ENCODE measurements at regions not wholly inside any gene's neighbourhood (a gene's known extent, or its start where the extent isn't known, plus 50 kb on each side); places are given as distances from the start of the nearest gene placed in this dataset.
A peak's percentile ranks its signal among the peaks of the same experiment; 100 is the strongest.

- no peak for TF ChIP-seq ZNF699 (CRISPR knock-in tag; IDR thresholded peaks at IDR 0.05; ENCODE audit: insufficient replicate concordance)
- TF ChIP-seq PTBP1 (IDR thresholded peaks at IDR 0.05; ENCODE audit: low read depth, low read length), result no peak
Measured at GRCh38 chr2:215693999-215694580, 258.2 kb upstream of the FN1 start (continued).

- no peak for ATAC-seq
- Histone ChIP-seq H3K9me1 (ENCODE audit: control insufficient read depth, insufficient read depth, low read length) (no peaks in the 10 kb centered on the region), H4K20me1 (replicated peaks; ENCODE audit: control insufficient read depth, insufficient read depth, low read length) (no peaks in the 10 kb centered on the region), H3K36me3 (ENCODE audit: control insufficient read depth, insufficient read depth, low read length) (no peaks in the 10 kb centered on the region), H3K27me3 (ENCODE audit: control insufficient read depth in 2 of 2, insufficient read depth in 2 of 2, low read length in 2 of 2) (no peaks in the 10 kb centered on the region), H3K4me2 (ENCODE audit: insufficient read depth, low read length) (no peak overlapping the region), H3K79me2 (ENCODE audit: control insufficient read depth, insufficient read depth, low read length) (no peaks in the 10 kb centered on the region), H2AFZ (ENCODE audit: low read depth, low read length) (no peak overlapping the region), H3K27ac (ENCODE audit: extremely low read depth, low read depth, low read length) (no peak overlapping the region), H3K9ac (ENCODE audit: insufficient read depth in 1 of 2, low read depth in 2 of 2, low read length in 2 of 2) (no peak overlapping the region), H3K4me3 (no peak overlapping the region), H3K4me1 (replicated peaks in 1 of 2; ENCODE audit: control insufficient read depth in 2 of 2, insufficient read depth in 2 of 2, low read length in 2 of 2) (no peaks in the 10 kb centered on the region; a peak in 1 of 5 replicates), H3K9me3 (replicated peaks; ENCODE audit: control insufficient read depth, insufficient read depth, low read depth, low read length) (no peaks in the 10 kb centered on the region)
- ChIA-PET POLR2A (no interaction called here), CTCF (ENCODE audit: low intra/inter-chr PET ratio) (no interaction called here)
- no TSS peak for BruUV-seq (replicated peaks)
- 27% methylated on average over 3 of the region's 3 CpGs for WGBS (ENCODE audit: insufficient coverage, low coverage, missing lambda C conversion rate)
- DNase-seq (ENCODE audit: extremely low read depth in 1 of 4, low spot score in 3 of 4), result no peak
- intact Hi-C loops (cut with micrococcal nuclease) (no loop called here), in situ Hi-C loops (cut with MboI) (no loop called here)
- FAIRE-seq, result no peak
- peak; percentile 8; the same call in 1 of the 2 replicates for TF ChIP-seq JUND (IDR thresholded peaks at IDR 0.05; ENCODE audit: borderline replicate concordance, low read depth, low read length)
- no peak for TF ChIP-seq JUND (tag; IDR thresholded peaks at IDR 0.05; ENCODE audit: borderline replicate concordance, low read depth, low read length)
- TF ChIP-seq FOSL1 (tag; conservative IDR thresholded peaks at IDR 0.05), result peak; percentile 26; the same call in 1 of the 2 replicates
- no peak for TF ChIP-seq U2AF1 (optimal IDR thresholded peaks at IDR 0.05; ENCODE audit: low read depth, low read length)
- TF ChIP-seq ZBTB40 (IDR thresholded peaks at IDR 0.05), result peak; percentile 68
- TF ChIP-seq ZBTB40 (CRISPR knock-in tag; IDR thresholded peaks at IDR 0.05), result no peak
Measured at GRCh38 chr2:215693193-215693998, 257.5 kb upstream of the FN1 start.
